ENCODE measurements at regions not wholly inside any gene's neighbourhood (a gene's known extent, or its start where the extent isn't known, plus 50 kb on each side); places are given as distances from the start of the nearest gene placed in this dataset.

DNA sequence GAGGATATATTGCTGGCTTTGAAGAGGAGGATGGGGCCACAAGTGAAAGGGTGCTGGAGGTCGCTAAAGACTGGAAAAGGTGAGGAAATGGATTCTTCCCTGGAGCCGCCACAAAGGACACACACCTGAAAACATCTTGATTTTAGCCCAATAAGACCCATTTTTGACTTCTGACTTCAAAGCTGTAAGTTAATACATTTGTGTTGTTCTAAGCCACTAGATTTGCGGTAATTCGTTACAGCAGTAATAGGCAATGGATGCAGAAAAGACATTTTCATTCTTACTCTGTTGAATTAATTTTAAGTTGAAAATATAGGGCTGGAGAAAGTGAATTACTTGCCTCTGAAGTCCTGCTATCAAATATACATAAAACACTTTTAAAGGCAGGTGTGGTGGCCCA is 117.7 kb upstream of the RAB12 start:
- no peak for TF ChIP-seq POLR2A (IDR thresholded peaks at IDR 0.05)
- TF ChIP-seq, protein P1, sequence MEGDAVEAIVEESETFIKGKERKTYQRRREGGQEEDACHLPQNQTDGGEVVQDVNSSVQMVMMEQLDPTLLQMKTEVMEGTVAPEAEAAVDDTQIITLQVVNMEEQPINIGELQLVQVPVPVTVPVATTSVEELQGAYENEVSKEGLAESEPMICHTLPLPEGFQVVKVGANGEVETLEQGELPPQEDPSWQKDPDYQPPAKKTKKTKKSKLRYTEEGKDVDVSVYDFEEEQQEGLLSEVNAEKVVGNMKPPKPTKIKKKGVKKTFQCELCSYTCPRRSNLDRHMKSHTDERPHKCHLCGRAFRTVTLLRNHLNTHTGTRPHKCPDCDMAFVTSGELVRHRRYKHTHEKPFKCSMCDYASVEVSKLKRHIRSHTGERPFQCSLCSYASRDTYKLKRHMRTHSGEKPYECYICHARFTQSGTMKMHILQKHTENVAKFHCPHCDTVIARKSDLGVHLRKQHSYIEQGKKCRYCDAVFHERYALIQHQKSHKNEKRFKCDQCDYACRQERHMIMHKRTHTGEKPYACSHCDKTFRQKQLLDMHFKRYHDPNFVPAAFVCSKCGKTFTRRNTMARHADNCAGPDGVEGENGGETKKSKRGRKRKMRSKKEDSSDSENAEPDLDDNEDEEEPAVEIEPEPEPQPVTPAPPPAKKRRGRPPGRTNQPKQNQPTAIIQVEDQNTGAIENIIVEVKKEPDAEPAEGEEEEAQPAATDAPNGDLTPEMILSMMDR (IDR thresholded peaks at IDR 0.05) = no peak
- Histone ChIP-seq H3K27ac (no peak overlapping the region), H3K9me3 (replicated peaks in 1 of 3) (no peaks in the 10 kb centered on the region), H3K27me3 (no peaks in the 10 kb centered on the region), H3K4me1 (replicated peaks in 1 of 2) (no peaks in the 10 kb centered on the region), H3K36me3 (replicated peaks in 1 of 2) (no peaks in the 10 kb centered on the region), H3K4me3 (no peak overlapping the region)
- intact Hi-C loops (cut with DNase I) = no loop called here
- 68 to 93% (median 84%) methylated on average over 4 of the region's 4 CpGs for WGBS, 4 donors
- DNase-seq = no peak

DNA sequence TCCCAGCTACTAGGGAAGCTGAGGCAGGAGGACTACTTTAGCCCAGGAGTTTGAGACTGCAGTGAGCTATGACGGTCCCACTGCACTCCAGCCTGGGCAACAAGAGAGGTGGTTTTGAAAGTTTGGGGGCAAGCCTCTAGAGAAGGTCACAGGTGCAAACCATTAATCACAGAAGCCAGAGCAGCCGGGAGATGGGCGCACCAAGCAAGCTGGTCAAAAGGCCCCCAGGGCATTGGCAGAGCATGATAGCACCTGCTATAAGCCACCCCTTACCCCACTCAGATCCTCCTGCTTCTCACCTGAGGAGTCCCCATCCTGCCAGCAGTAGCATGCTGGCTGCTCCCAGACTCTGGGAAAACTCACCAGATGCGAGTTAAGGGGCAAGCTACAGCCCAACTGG is 116.1 kb upstream of the RAB12 start:
- no peak for DNase-seq
- Histone ChIP-seq H3K4me1 (replicated peaks in 1 of 2) (no peaks in the 10 kb centered on the region), H3K9me3 (replicated peaks in 1 of 3) (no peaks in the 10 kb centered on the region), H3K27me3 (no peaks in the 10 kb centered on the region), H3K4me3 (no peak overlapping the region), H3K36me3 (replicated peaks in 1 of 2) (no peaks in the 10 kb centered on the region), H3K27ac (no peak overlapping the region)
- intact Hi-C loops (cut with DNase I) = no loop called here
- TF ChIP-seq, protein P1 (IDR thresholded peaks at IDR 0.05) = no peak
- TF ChIP-seq POLR2A (IDR thresholded peaks at IDR 0.05) = no peak
- WGBS, 4 donors = 49 to 80% (median 69%) methylated on average over 1 to 4 of the region's 4 CpGs

DNA sequence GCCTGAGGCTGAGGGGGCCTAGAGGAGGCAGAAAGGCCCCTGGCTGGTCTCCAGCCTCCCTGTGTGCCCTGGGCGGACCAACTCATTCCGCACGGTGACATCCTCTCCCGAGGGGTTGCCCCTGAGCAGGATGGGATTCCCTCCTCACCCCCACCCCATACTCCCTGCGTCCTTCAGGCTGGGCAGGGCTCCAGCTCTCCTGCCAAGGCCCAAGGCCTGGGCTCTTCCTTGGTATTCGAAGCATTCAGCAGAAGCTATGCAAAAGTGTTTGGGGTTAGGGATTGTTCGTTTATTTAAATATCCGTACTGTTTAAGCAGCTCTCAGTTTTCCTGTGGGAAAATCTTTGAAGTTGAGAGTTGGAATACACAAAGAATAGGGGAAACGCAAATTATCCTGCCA is 113.1 kb upstream of the RAB12 start:
- no peak for DNase-seq
- no peak for TF ChIP-seq POLR2A (IDR thresholded peaks at IDR 0.05)
- TF ChIP-seq, protein P1 (IDR thresholded peaks at IDR 0.05) = no peak
- no peak overlapping the region for H3K4me3 ChIP-seq
- WGBS, 4 donors = 47 to 55% (median 50%) methylated on average over 5 to 9 of the region's 9 CpGs
- no peaks in the 10 kb centered on the region for H3K36me3 ChIP-seq (replicated peaks in 1 of 2)
- H3K27ac ChIP-seq = no peak overlapping the region
- H3K4me1 ChIP-seq (replicated peaks in 1 of 2) = no peaks in the 10 kb centered on the region
- no peaks in the 10 kb centered on the region for H3K27me3 ChIP-seq
- no peaks in the 10 kb centered on the region for H3K9me3 ChIP-seq (replicated peaks in 1 of 3)
- intact Hi-C loops (cut with DNase I) = no loop called here

DNA sequence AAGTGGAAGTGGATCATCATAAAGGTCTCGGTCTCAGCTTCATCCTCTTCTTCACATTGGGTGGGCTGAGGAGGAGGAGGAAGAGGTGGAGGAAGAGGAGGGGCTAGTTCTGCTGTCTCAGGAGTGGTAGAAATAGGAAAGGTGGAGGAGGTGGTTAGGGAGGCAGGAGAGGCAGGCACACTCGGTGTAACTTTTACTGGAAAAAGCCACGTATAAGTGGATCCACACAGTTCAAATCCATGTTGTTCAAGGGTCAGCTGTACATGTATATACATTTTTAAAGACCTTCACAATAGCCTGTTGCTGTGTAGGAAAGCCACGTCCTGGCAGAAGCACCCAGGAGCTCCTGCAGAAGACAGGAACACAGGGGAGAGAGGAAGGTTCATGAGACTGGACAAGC is 110.3 kb upstream of the RAB12 start:
- DNase-seq = no peak
- no peak overlapping the region for H3K27ac ChIP-seq

More for the DNA sequence above, 110.3 kb upstream of the RAB12 start:
- TF ChIP-seq, protein P1 (IDR thresholded peaks at IDR 0.05) = no peak
- no peak for TF ChIP-seq POLR2A (IDR thresholded peaks at IDR 0.05)
- 72 to 89% (median 82%) methylated on average over 4 of the region's 4 CpGs for WGBS, 4 donors
- Histone ChIP-seq H3K4me1 (replicated peaks in 1 of 2) (no peaks in the 10 kb centered on the region), H3K9me3 (replicated peaks in 1 of 3) (no peaks in the 10 kb centered on the region), H3K36me3 (replicated peaks in 1 of 2) (no peaks in the 10 kb centered on the region), H3K27me3 (no peaks in the 10 kb centered on the region), H3K4me3 (no peak overlapping the region)
- intact Hi-C loops (cut with DNase I) = no loop called here
